ENCODE measurements at regions not wholly inside any gene's neighbourhood (a gene's known extent, or its start where the extent isn't known, plus 50 kb on each side); places are given as distances from the start of the nearest gene placed in this dataset.
A peak's percentile ranks its signal among the peaks of the same experiment; 100 is the strongest.

DNA sequence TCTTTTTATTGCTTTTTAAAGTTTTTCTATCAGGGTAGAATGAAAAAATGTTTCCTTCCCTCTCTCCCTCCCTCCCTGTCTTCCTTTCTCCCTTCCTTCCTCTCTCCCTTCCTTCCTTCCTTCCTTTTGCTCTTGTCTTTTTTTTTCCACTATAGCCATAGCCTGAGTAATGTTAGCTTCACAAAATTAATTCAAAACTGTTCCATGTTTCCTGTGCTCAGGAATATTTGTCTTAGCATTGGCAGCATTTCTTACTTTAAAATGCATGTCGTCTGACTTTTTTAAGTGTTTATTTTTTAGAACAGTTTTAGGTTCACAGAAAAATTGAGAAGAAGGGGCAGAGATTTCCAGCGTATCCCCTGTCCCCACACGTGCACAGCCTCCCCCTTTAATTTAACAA is 730.8 kb upstream of the CITED2 start:
- BruUV-seq (replicated peaks), result no TSS peak
- Mint-ChIP-seq H3K36me3 (ENCODE audit: insufficient read depth, unreplicated experiment) (no peaks in the 10 kb centered on the region), H3K4me1 (ENCODE audit: insufficient read depth, unreplicated experiment) (peaks cover 14% of the 10 kb centered on the region), H3K9me3 (ENCODE audit: unreplicated experiment) (no peaks in the 10 kb centered on the region), H3K27me3 (ENCODE audit: insufficient read depth, unreplicated experiment) (no peaks in the 10 kb centered on the region), H3K27ac (ENCODE audit: low read depth, unreplicated experiment) (no peak overlapping the region), H3K4me3 (ENCODE audit: unreplicated experiment) (no peak overlapping the region)
- intact Hi-C loops (cut with micrococcal nuclease), result no loop called here
- TF ChIP-seq, protein P1, sequence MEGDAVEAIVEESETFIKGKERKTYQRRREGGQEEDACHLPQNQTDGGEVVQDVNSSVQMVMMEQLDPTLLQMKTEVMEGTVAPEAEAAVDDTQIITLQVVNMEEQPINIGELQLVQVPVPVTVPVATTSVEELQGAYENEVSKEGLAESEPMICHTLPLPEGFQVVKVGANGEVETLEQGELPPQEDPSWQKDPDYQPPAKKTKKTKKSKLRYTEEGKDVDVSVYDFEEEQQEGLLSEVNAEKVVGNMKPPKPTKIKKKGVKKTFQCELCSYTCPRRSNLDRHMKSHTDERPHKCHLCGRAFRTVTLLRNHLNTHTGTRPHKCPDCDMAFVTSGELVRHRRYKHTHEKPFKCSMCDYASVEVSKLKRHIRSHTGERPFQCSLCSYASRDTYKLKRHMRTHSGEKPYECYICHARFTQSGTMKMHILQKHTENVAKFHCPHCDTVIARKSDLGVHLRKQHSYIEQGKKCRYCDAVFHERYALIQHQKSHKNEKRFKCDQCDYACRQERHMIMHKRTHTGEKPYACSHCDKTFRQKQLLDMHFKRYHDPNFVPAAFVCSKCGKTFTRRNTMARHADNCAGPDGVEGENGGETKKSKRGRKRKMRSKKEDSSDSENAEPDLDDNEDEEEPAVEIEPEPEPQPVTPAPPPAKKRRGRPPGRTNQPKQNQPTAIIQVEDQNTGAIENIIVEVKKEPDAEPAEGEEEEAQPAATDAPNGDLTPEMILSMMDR (IDR thresholded peaks at IDR 0.05; ENCODE audit: unreplicated experiment), result no peak
- ChIA-PET POLR2A (no interaction called here), CTCF (interaction anchor here (0.6 to 0.8 kb wide), 3 partner anchors 19 to 128 kb away, joined by 3 read pairs; no protein-coding TSS in a partner anchor)
- DNase-seq (ENCODE audit: unreplicated experiment), result no peak

DNA sequence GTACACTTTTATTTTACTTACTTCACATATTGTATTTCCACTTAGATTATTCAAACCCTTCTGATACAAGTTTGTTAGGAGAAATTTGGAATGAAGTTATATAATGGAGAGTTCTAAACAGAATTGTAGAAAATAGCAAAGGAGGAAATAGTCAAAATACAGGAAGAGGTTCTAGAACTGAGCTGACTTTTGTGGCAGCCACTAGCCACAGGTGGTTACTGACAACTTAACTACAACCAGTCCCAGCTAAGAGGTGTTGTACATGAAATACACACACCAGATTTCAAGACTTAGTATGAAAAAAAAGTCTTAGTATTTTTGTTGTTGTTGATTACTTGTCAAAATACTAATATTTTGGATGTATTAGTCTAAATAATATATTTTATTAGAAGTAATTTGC is 727.4 kb upstream of the CITED2 start:
- H3K36me3 Mint-ChIP-seq (ENCODE audit: insufficient read depth, unreplicated experiment), result no peaks in the 10 kb centered on the region
- TF ChIP-seq, protein P1 (IDR thresholded peaks at IDR 0.05; ENCODE audit: unreplicated experiment), result no peak
- no TSS peak for BruUV-seq (replicated peaks)
- H3K27me3 Mint-ChIP-seq (ENCODE audit: insufficient read depth, unreplicated experiment), result no peaks in the 10 kb centered on the region
- CTCF ChIA-PET, result no interaction called here
- H3K27ac Mint-ChIP-seq (ENCODE audit: low read depth, unreplicated experiment), result peak overlapping the region; percentile 95
- intact Hi-C loops (cut with micrococcal nuclease), result no loop called here
- peaks cover 10% of the 10 kb centered on the region for H3K4me1 Mint-ChIP-seq (ENCODE audit: insufficient read depth, unreplicated experiment)
- POLR2A ChIA-PET, result interaction anchor here (1.4 to 1.5 kb wide), 2 partner anchors 10 to 19 kb away, joined by 3 read pairs; no protein-coding TSS in a partner anchor
- no peaks in the 10 kb centered on the region for H3K9me3 Mint-ChIP-seq (ENCODE audit: unreplicated experiment)
- no peak overlapping the region for H3K4me3 Mint-ChIP-seq (ENCODE audit: unreplicated experiment)
- DNase-seq (ENCODE audit: unreplicated experiment), result no peak

DNA sequence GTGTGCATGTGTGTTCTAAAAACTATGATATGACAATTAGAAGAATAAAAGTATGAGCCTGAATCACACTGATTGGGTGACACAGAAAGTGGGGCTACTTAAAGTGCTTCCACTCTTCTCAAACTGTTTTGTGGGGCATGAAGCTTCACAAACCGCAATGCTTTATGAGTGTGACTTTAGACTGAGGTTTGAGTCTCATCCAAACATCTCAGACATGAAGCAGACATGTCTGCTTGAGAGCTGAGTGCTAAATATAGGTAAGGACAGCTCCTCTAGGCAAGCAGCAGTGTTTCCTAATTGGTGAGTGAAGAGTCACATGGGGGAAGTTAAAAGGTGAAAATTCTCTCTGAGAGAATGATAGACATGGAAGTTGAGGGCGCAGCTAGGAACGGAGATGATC is 726.9 kb upstream of the CITED2 start:
- intact Hi-C loops (cut with micrococcal nuclease), result no loop called here
- Mint-ChIP-seq H3K27me3 (ENCODE audit: insufficient read depth, unreplicated experiment) (no peaks in the 10 kb centered on the region), H3K9me3 (ENCODE audit: unreplicated experiment) (no peaks in the 10 kb centered on the region), H3K36me3 (ENCODE audit: insufficient read depth, unreplicated experiment) (no peaks in the 10 kb centered on the region), H3K27ac (ENCODE audit: low read depth, unreplicated experiment) (peak overlapping the region; percentile 95), H3K4me1 (ENCODE audit: insufficient read depth, unreplicated experiment) (peaks cover 8% of the 10 kb centered on the region), H3K4me3 (ENCODE audit: unreplicated experiment) (no peak overlapping the region)
- TF ChIP-seq, protein P1 (IDR thresholded peaks at IDR 0.05; ENCODE audit: unreplicated experiment), result no peak
- no TSS peak for BruUV-seq (replicated peaks)
- CTCF ChIA-PET, result no interaction called here
- POLR2A ChIA-PET, result interaction anchor here (0.6 to 1.5 kb wide), 4 partner anchors 9 to 89 kb away, joined by 3 read pairs; no protein-coding TSS in a partner anchor
- no peak for DNase-seq (ENCODE audit: unreplicated experiment)

DNA sequence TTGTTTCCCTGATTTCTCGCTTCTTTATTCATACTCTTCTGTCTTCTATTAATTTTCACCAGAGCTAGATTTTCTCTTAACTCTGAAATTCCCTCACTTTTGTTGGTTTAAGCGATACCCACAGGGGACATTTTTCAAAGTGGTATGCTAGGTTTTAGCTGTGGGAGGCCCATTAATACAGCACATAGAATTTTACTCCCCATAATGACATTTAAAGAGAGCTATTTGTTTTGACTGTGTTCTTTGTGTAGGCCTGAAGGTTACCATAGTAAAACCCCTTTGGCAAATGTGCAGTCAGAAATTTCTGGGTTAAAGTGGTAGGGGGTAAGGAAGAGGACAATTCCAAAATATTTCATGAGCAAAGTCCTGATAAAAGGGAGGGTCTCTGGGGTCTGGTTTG is 721.1 kb upstream of the CITED2 start:
- Mint-ChIP-seq H3K36me3 (ENCODE audit: insufficient read depth, unreplicated experiment) (no peaks in the 10 kb centered on the region), H3K27me3 (ENCODE audit: insufficient read depth, unreplicated experiment) (no peaks in the 10 kb centered on the region), H3K4me1 (ENCODE audit: insufficient read depth, unreplicated experiment) (no peaks in the 10 kb centered on the region), H3K9me3 (ENCODE audit: unreplicated experiment) (no peaks in the 10 kb centered on the region), H3K27ac (ENCODE audit: low read depth, unreplicated experiment) (no peak overlapping the region), H3K4me3 (ENCODE audit: unreplicated experiment) (no peak overlapping the region)
- intact Hi-C loops (cut with micrococcal nuclease), result no loop called here
- no TSS peak for BruUV-seq (replicated peaks)
- no peak for DNase-seq (ENCODE audit: unreplicated experiment)
- ChIA-PET POLR2A (no interaction called here), CTCF (no interaction called here)
- TF ChIP-seq, protein P1 (IDR thresholded peaks at IDR 0.05; ENCODE audit: unreplicated experiment), result no peak

Data from MCF 10A (cell line).